ENCODE measurements at regions not wholly inside any gene's neighbourhood (a gene's known extent, or its start where the extent isn't known, plus 50 kb on each side); places are given as distances from the start of the nearest gene placed in this dataset.

DNA sequence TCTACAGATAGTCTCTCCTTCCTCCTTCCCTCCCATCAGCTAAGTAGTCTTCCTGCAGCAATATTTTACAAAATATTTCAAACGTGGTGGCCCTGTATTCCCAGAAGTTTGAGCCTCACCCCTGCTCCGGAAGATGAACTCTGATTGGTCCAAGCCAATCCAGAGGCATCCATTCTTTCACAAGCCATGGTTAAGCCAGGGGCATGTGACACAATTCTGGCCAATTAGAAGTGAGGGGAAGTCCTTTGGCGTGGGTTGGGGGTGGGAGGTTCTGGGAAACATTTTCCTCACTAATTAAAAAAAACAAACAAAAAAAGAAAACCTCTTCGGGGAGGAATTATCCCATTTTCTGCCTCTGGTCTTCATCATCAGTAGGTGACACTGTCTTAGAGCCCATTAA, 69.4 kb upstream of the GSC start:
- H3K4me1 ChIP-seq (ENCODE audit: low read depth) = no peaks in the 10 kb centered on the region
- H3K9me3 ChIP-seq (ENCODE audit: low read depth) = no peaks in the 10 kb centered on the region
- no peak overlapping the region for H3K4me3 ChIP-seq
- no peak for DNase-seq (ENCODE audit: low read depth in 1 of 2, low spot score in 1 of 2)
- no peaks in the 10 kb centered on the region for H3K36me3 ChIP-seq
- H3K27ac ChIP-seq = no peak overlapping the region
- TF ChIP-seq, protein P1, sequence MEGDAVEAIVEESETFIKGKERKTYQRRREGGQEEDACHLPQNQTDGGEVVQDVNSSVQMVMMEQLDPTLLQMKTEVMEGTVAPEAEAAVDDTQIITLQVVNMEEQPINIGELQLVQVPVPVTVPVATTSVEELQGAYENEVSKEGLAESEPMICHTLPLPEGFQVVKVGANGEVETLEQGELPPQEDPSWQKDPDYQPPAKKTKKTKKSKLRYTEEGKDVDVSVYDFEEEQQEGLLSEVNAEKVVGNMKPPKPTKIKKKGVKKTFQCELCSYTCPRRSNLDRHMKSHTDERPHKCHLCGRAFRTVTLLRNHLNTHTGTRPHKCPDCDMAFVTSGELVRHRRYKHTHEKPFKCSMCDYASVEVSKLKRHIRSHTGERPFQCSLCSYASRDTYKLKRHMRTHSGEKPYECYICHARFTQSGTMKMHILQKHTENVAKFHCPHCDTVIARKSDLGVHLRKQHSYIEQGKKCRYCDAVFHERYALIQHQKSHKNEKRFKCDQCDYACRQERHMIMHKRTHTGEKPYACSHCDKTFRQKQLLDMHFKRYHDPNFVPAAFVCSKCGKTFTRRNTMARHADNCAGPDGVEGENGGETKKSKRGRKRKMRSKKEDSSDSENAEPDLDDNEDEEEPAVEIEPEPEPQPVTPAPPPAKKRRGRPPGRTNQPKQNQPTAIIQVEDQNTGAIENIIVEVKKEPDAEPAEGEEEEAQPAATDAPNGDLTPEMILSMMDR (IDR thresholded peaks at IDR 0.05; ENCODE audit: low read depth, low read length) = no peak
- H3K27me3 ChIP-seq = no peaks in the 10 kb centered on the region

DNA sequence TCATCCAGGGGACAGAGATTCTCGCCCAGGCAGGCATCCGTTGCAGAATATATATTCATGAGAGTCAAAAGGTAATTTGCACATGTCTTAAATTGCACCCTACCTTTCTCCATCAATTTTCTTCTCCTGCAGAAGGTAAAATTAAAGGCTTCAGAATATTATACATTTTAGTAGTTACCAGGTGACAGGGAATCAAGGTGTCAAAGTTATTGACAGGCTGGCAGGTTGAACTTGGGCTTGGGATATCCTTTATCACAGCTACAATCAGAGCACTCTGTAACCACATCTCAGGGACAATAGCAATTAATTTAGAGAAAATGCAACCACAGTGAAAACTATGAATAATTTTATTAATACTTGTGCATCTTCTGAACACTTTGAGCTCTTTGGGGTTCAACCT, 66.9 kb upstream of the GSC start:
- no peak overlapping the region for H3K27ac ChIP-seq
- no peaks in the 10 kb centered on the region for H3K9me3 ChIP-seq (ENCODE audit: low read depth)
- TF ChIP-seq, protein P1 (IDR thresholded peaks at IDR 0.05; ENCODE audit: low read depth, low read length) = no peak
- DNase-seq (ENCODE audit: low read depth in 1 of 2, low spot score in 1 of 2) = no peak
- H3K4me1 ChIP-seq (ENCODE audit: low read depth) = no peaks in the 10 kb centered on the region
- H3K27me3 ChIP-seq = no peaks in the 10 kb centered on the region
- no peak overlapping the region for H3K4me3 ChIP-seq
- H3K36me3 ChIP-seq = no peaks in the 10 kb centered on the region

DNA sequence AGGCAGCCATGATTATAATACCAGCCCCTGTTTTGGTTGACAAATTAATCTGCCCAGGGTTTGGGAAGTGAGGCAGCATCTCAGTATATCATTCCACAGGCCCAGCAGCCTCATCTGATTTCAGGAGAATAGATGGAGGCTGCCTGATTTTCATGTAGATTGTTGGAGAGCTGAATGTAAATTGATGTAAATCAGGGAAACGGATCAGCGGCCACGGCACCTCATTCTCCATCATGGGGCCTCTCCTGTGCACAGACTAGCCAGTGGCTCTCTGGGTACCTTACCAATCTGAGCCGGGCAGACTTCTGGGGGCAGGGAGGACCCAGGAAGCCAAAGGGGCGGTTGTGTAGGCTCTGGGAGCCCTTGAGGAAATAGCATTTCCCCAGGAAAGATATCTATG, 63.7 kb upstream of the GSC start:
- H3K9me3 ChIP-seq (ENCODE audit: low read depth) = no peaks in the 10 kb centered on the region
- H3K4me3 ChIP-seq = no peak overlapping the region
- no peaks in the 10 kb centered on the region for H3K4me1 ChIP-seq (ENCODE audit: low read depth)
- no peak overlapping the region for H3K27ac ChIP-seq
- TF ChIP-seq, protein P1 (IDR thresholded peaks at IDR 0.05; ENCODE audit: low read depth, low read length) = no peak
- H3K36me3 ChIP-seq = no peaks in the 10 kb centered on the region
- H3K27me3 ChIP-seq = no peaks in the 10 kb centered on the region
- no peak for DNase-seq (ENCODE audit: low read depth in 1 of 2, low spot score in 1 of 2)

DNA sequence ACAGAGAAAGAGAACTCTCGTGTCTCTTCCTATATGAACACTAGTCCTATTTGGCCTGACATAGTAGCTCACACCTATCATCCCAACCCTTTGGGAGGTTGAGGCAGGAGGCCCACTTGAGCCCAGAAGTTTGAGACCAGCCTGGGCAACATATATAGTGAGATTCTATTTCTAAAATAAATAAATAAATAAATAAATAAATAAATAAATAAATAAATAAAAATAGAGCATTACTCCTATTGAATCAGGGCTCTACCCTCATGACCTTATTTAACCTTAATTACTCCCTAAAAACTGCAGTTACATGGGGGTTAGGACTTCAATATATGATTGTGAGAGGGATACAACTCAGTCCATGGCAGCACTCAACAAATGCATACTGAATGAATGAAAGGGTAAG, 61.2 kb upstream of the GSC start:
- no peaks in the 10 kb centered on the region for H3K36me3 ChIP-seq
- TF ChIP-seq, protein P1 (IDR thresholded peaks at IDR 0.05; ENCODE audit: low read depth, low read length) = no peak
- H3K4me1 ChIP-seq (ENCODE audit: low read depth) = no peaks in the 10 kb centered on the region
- H3K27me3 ChIP-seq = no peaks in the 10 kb centered on the region
- H3K9me3 ChIP-seq (ENCODE audit: low read depth) = no peaks in the 10 kb centered on the region
- DNase-seq (ENCODE audit: low read depth in 1 of 2, low spot score in 1 of 2) = no peak
- no peak overlapping the region for H3K4me3 ChIP-seq
- H3K27ac ChIP-seq = no peak overlapping the region

DNA sequence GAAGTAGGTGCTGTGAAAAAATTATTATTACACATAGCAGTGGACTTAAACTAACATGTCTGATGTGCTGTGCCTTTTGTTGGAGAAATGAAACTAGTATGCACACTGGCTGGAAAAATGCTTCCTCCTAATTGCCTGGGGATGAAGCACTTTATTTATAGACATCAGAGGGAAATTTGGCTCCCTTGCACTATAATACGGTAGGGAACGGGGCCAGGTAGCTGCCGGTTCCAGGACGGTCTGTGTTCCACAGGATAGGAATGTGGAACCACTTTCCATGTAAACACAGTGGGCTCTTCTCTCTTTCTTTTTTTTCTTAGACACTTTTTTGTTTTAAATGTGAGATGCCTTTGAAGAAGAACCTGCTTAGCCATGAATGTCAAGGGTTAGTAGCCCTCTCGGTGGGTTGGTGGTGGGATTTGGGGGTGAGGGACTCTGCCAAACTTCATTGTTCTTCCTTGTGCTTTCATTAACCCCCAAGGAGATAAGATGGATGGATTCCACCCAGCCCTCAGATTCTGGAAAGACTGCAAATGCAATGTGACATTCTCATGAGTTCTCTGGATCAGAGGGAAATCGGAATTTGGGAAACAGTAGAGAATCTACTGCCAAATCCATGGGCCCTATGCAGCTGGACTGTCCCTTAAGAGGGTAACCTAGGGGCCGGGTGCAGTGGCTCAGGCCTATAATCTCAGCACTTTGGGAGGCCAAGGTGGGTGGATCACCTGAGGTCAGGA, 58.0 kb upstream of the GSC start:
- H3K27ac ChIP-seq = no peak overlapping the region
- H3K27me3 ChIP-seq = no peaks in the 10 kb centered on the region
- DNase-seq (ENCODE audit: low read depth in 1 of 2, low spot score in 1 of 2) = no peak
- no peaks in the 10 kb centered on the region for H3K4me1 ChIP-seq (ENCODE audit: low read depth)
- TF ChIP-seq, protein P1 (IDR thresholded peaks at IDR 0.05; ENCODE audit: low read depth, low read length) = no peak
- H3K9me3 ChIP-seq (ENCODE audit: low read depth) = no peaks in the 10 kb centered on the region
- H3K4me3 ChIP-seq = no peak overlapping the region
- H3K36me3 ChIP-seq = no peaks in the 10 kb centered on the region

Measured in cardiac muscle cell (in vitro differentiated cells and primary cell).